Ureter (tissue), 1 donor: ENCODE measurements at regions not wholly inside any gene's neighbourhood (a gene's known extent, or its start where the extent isn't known, plus 50 kb on each side); places are given as distances from the start of the nearest gene placed in this dataset.
A peak's percentile ranks its signal among the peaks of the same experiment; 100 is the strongest.

Experiments used
- DNase-seq: peaks from one replicate; pipeline ENCODE4 v3.0.0-alpha.2; 2020; ENCODE audit warnings: low spot score
- donor health status: DM: yes; HTN: yes; CAD: no.

GRCh38 chr13:30359991-30360390 lies 52.6 kb upstream of the KATNAL1 start:
- DNase-seq = no peak

- DNase-seq = no peak
Measured at GRCh38 chr13:30360586-30360985, 53.2 kb upstream of the KATNAL1 start.

DNA sequence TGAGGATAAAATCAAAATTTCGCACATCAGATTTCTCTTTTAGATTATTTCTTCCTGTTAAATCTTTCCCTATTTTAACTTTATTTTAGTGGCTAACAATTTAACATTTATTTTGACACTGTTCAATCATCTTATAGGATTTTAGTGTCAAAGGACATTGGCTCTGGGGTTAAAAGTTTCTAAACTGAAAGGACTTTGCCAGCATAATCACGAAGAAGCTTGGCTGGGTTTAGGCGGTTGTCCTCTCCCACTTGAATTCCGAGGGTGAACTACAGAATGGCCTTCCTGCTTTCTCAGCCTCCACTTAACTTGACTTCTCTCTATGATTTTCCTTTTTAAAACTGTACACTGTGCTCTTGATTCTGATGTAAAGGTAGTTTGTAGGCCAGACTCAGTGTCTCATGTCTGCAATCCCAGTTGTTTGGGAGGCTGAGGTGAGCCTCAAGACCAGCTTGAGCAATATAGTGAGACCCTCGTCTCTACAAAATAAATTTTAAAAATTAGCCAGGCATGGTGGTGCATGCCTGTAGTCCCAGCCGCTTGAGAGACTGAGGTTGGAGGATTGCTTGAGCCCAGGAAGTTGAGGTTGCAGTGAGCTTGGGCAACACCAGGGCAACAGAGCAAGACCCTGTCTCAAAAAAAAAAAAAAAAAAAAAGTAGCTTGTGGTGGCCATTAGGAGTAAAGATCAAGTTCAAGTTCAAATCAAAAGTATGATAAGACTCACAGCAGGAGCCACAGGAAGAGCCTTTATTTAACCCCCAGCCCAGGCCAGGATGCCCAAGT lies 54.8 kb upstream of the KATNAL1 start:
- DNase-seq = no peak

- DNase-seq = no peak
Measured at GRCh38 chr13:30362869-30363268, 55.5 kb upstream of the KATNAL1 start.

- DNase-seq = no peak
Measured at GRCh38 chr13:30363725-30364124, 56.4 kb upstream of the KATNAL1 start.

GRCh38 chr13:30364133-30364532 lies 56.8 kb upstream of the KATNAL1 start:
- DNase-seq = no peak

DNA sequence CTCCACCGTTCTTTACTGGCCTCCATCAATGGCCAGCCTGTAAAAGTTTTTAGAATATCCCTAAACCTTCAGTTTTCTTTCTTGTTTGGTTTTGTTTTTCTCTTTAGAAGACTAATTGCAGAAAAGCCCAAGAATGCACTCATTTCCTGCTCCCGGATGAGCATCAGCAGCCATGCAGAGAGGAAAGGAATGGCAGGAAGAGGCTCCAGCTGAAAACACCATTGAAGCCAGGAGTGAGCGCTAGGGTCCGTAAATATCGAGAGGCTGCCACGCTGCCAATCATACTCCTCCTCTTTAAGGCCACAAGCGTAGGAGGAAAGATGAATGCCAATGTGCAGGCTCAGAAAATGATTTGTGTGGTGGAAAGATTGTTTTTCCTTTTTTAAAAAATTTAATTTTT lies 57.4 kb upstream of the UBE2L5 start:
- DNase-seq = no peak

DNA sequence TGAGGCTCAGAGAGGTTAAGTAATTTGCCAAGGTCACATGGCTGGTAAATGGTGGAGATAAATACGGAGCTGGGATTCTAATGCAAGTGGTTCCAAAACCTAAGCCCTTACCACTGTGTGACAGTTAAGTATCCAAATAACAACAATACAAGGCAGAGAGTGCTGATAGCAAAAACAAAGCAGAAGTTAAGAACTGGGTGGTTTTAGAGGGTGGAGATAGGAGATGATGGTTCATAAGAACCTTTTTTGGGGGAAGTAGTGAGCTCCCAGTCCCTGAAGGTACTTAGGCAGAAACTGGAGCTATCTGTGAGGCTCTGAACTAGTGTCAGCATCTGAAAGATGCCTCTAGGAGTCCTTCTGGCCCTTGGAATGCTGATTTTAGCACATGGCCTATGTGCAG lies 56.2 kb upstream of the UBE2L5 start:
- no peak for DNase-seq

GRCh38 chr13:30367296-30367695 lies 55.0 kb upstream of the UBE2L5 start:
- DNase-seq = no peak

GRCh38 chr13:30370146-30370545 lies 52.1 kb upstream of the UBE2L5 start:
- DNase-seq = no peak

DNA sequence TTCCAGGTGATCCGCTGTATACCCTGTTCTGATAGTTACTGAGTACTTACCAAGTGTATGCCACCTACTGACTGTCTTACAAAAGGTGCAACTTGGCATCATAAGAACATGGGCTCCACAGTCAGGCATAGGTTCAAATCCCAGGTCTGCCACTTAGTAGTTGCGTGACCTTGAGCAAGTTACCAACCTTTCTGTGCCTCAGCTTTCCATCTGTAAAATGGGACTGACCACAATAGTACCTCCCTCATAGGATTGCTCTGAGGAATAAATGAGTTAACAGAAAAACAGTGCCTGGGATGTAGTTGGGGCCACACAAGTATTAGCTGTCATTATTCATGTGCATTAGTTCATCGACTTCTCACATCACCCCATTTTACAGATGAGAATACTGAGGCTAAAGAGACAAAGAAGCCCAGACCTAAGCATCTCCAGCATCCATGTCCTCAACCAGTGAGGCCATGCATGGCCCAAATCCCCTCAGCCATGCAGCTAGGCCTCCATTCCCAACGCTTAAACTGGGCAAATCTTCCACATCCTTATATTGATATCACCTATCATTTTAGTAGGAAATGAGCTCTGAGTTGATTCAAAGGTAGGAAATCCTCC lies 51.3 kb upstream of the UBE2L5 start:
- DNase-seq = no peak

GRCh38 chr13:30371649-30372265 lies 50.5 kb upstream of the UBE2L5 start:
- peak; percentile 47 for DNase-seq
